K562 (cell line): ENCODE measurements at regions not wholly inside any gene's neighbourhood (a gene's known extent, or its start where the extent isn't known, plus 50 kb on each side); places are given as distances from the start of the nearest gene placed in this dataset.

Experiments
- AFF1 ChIP-seq, 2 experiments: fragments of 450-650 bp; IDR thresholded peaks; 2 replicates each; pipeline ENCODE4 v1.6.1; 2018; ENCODE audit warnings: mild to moderate bottlenecking in 2 of 2, low read depth in 1 of 2; ENCODE audit not compliant: partially characterized antibody in 2 of 2
- DNMT1 ChIP-seq: fragments of 450-650 bp; IDR thresholded peaks from 2 replicates; pipeline ENCODE4 v1.6.1; 2016; ENCODE audit warnings: antibody characterized with exemption, mild to moderate bottlenecking
- IRF2 ChIP-seq: sonication (generic); formaldehyde crosslinking; IDR thresholded peaks from 2 replicates; pipeline ENCODE4 v1.8.1; 2022; ENCODE audit warnings: mild to moderate bottlenecking, missing genetic modification reagents
- KDM2B ChIP-seq: fragments of 250-450 bp; sonication (Bioruptor Pico); IDR thresholded peaks from 2 replicates; pipeline ENCODE4 v1.8.0; 2021; ENCODE audit warnings: mild to moderate bottlenecking, moderate library complexity
- NCOA6 ChIP-seq: fragments of 450-650 bp; IDR thresholded peaks from 2 replicates; pipeline ENCODE4 v1.6.1; 2017; ENCODE audit warnings: mild to moderate bottlenecking
- TFAM ChIP-seq: fragments of 250-450 bp; sonication (Bioruptor Pico); conservative IDR thresholded peaks from 2 replicates; pipeline ENCODE4 v1.5.0; 2021; ENCODE audit warnings: mild to moderate bottlenecking, moderate library complexity
- ZNF3 ChIP-seq: fragments of 250-450 bp; sonication (Bioruptor Pico); IDR thresholded peaks from 2 replicates; pipeline ENCODE4 v1.5.0; 2021; ENCODE audit warnings: mild to moderate bottlenecking, moderate library complexity
- TF ChIP-seq, protein P1 (sequence below): IDR thresholded peaks from 2 replicates; pipeline ENCODE4 v1.6.1; 2014; ENCODE audit warnings: antibody characterized with exemption

GRCh38 chr11:128246364-128246801 lies 341.0 kb downstream of the ETS1 start (continued):
- TF ChIP-seq, protein P1, sequence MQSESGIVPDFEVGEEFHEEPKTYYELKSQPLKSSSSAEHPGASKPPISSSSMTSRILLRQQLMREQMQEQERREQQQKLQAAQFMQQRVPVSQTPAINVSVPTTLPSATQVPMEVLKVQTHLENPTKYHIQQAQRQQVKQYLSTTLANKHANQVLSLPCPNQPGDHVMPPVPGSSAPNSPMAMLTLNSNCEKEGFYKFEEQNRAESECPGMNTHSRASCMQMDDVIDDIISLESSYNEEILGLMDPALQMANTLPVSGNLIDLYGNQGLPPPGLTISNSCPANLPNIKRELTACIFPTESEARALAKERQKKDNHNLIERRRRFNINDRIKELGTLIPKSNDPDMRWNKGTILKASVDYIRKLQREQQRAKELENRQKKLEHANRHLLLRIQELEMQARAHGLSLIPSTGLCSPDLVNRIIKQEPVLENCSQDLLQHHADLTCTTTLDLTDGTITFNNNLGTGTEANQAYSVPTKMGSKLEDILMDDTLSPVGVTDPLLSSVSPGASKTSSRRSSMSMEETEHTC = no peak
- TF ChIP-seq NCOA6 (no peak), IRF2 (CRISPR knock-in tag) (no peak), AFF1 (IDR thresholded peaks at IDR 0.05; ENCODE audit: low read depth in 1 of 2, partially characterized antibody in 2 of 2) (no peak), ZNF3 (CRISPR knock-in tag) (no peak), KDM2B (no peak), TFAM (CRISPR knock-in tag) (no peak), DNMT1 (no peak)
